ENCODE measurements at regions not wholly inside any gene's neighbourhood (a gene's known extent, or its start where the extent isn't known, plus 50 kb on each side); places are given as distances from the start of the nearest gene placed in this dataset.

DNA sequence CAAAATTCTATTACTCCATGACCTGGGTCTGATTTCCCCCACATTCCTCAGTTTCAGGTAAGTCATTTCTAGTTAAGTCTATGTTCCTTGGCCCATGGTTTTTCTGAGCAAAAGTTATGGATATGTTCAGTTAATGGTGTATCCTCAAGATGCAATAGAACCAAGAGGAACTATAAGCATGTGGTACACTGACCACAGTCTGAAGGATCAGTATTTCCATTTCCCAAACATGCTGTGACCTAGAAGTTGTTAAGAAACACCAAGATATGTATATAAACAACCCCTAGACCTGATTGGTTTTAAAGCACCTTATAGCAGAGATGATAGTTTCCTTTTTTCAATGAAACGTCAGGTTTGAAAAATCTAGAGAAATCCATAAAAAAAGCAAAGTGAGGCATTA, 94.2 kb upstream of the ABCB5 start:
- Histone ChIP-seq H3K36me3 (ENCODE audit: low read depth, missing control alignments) (no peaks in the 10 kb centered on the region), H3K4me3 (no peak overlapping the region), H3K27me3 (no peaks in the 10 kb centered on the region), H3K4me1 (no peaks in the 10 kb centered on the region), H3K9me3 (no peaks in the 10 kb centered on the region), H3K27ac (no peak overlapping the region)
- intact Hi-C loops (cut with DNase I; ENCODE audit: low total_unique reads), result no loop called here
- TF ChIP-seq POLR2A (IDR thresholded peaks at IDR 0.05), result no peak
- TF ChIP-seq, protein P1, sequence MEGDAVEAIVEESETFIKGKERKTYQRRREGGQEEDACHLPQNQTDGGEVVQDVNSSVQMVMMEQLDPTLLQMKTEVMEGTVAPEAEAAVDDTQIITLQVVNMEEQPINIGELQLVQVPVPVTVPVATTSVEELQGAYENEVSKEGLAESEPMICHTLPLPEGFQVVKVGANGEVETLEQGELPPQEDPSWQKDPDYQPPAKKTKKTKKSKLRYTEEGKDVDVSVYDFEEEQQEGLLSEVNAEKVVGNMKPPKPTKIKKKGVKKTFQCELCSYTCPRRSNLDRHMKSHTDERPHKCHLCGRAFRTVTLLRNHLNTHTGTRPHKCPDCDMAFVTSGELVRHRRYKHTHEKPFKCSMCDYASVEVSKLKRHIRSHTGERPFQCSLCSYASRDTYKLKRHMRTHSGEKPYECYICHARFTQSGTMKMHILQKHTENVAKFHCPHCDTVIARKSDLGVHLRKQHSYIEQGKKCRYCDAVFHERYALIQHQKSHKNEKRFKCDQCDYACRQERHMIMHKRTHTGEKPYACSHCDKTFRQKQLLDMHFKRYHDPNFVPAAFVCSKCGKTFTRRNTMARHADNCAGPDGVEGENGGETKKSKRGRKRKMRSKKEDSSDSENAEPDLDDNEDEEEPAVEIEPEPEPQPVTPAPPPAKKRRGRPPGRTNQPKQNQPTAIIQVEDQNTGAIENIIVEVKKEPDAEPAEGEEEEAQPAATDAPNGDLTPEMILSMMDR (IDR thresholded peaks at IDR 0.05), result no peak
- no peak for DNase-seq
- WGBS, 2 donors, result 87 to 91% methylated on average over 1 of the region's 1 CpG

DNA sequence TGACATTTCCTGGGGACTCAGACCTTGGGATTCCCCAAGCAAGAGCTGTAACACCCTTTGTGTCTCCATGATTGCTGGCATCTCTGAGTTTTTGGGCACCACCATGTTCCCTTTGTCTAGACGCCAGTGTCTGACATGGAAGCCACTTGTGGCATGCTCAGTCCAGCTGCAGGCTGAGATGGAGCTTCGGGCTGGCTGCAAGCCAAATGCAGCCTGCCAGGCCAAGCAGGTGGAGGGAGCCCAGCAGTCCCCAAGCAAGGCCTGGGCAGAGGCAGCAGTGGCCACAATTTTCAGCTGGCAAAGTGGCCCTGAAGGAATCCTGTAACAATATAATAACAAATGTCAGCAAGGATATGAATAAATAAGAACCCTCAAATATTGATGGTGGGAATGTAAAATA, 86.2 kb upstream of the ABCB5 start:
- Histone ChIP-seq H3K4me1 (no peaks in the 10 kb centered on the region), H3K4me3 (no peak overlapping the region), H3K27ac (no peak overlapping the region), H3K36me3 (ENCODE audit: low read depth, missing control alignments) (no peaks in the 10 kb centered on the region), H3K9me3 (no peaks in the 10 kb centered on the region), H3K27me3 (no peaks in the 10 kb centered on the region)
- 86 to 90% methylated on average over 2 of the region's 2 CpGs for WGBS, 2 donors
- DNase-seq, result no peak
- no peak for TF ChIP-seq POLR2A (IDR thresholded peaks at IDR 0.05)
- TF ChIP-seq, protein P1 (IDR thresholded peaks at IDR 0.05), result no peak
- intact Hi-C loops (cut with DNase I; ENCODE audit: low total_unique reads), result no loop called here

DNA sequence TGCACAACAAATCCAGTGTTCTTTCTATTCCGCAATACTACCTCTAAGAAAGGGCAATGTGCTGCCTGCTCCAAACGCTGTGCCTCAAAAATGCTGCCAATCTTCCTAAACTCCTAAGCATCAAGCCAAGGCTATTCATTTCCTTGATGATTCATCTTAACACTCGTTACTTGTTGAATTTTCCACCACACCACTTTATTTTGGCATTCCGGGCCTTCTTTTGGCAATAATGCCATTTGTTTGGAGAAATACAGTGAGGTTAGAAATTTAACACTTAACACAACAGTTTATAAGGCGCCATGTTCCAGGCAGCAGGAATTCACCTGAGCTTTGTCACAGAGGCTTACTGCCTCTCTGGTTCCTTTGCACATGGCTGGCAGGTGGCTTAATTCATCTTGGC, 82.6 kb upstream of the ABCB5 start:
- H3K9me3 ChIP-seq, result no peaks in the 10 kb centered on the region
- no peak overlapping the region for H3K27ac ChIP-seq
- no peaks in the 10 kb centered on the region for H3K27me3 ChIP-seq
- no peak overlapping the region for H3K4me3 ChIP-seq
- TF ChIP-seq, protein P1 (IDR thresholded peaks at IDR 0.05), result no peak
- TF ChIP-seq POLR2A (IDR thresholded peaks at IDR 0.05), result no peak
- no peaks in the 10 kb centered on the region for H3K4me1 ChIP-seq
- no peaks in the 10 kb centered on the region for H3K36me3 ChIP-seq (ENCODE audit: low read depth, missing control alignments)
- WGBS, 2 donors, result 89 to 90% methylated on average over 5 of the region's 5 CpGs
- no peak for DNase-seq
- intact Hi-C loops (cut with DNase I; ENCODE audit: low total_unique reads), result no loop called here

DNA sequence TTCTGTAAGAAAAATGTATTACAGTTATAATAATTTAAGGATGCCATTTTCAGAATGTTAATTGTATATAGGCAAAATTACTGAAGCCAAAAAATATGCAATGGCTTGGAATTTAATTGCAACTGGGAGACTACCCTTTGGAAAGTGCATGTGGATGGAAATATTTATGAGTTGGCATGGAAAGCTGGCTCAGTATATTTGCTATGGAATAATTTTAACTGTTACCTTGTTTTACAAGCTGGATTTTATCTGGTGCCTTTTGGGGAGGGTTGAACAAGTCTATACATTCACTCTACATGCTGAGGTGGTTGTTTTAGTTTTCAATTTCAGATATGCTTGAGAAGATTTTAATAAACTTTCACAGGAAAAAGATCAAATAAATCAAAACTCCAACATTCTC, 80.9 kb upstream of the ABCB5 start:
- DNase-seq, result no peak
- no peaks in the 10 kb centered on the region for H3K9me3 ChIP-seq
- no peak overlapping the region for H3K4me3 ChIP-seq
- no peak overlapping the region for H3K27ac ChIP-seq
- H3K27me3 ChIP-seq, result no peaks in the 10 kb centered on the region
- H3K36me3 ChIP-seq (ENCODE audit: low read depth, missing control alignments), result no peaks in the 10 kb centered on the region
- H3K4me1 ChIP-seq, result no peaks in the 10 kb centered on the region
- intact Hi-C loops (cut with DNase I; ENCODE audit: low total_unique reads), result no loop called here
- TF ChIP-seq POLR2A (IDR thresholded peaks at IDR 0.05), result no peak
- TF ChIP-seq, protein P1 (IDR thresholded peaks at IDR 0.05), result no peak

DNA sequence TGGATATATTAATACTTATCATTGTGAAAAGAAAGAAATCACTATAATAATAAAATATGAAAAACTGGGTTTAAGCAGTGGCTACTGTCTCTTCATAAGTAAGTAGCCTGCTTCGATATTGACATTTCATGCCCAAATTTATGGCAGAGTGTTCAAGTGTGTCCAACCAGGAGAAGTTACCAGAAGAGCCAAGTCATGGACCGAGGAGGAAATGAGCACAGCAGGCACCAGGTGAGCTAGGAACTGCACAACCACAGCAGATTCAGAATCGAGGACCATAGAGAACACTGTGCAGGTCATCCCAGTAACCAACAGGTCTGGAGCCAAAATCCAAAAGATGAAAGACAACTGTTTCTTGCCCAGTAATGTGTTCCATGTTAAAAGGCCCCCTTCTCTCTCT, 79.9 kb upstream of the ABCB5 start:
- TF ChIP-seq, protein P1 (IDR thresholded peaks at IDR 0.05), result no peak
- no peak for TF ChIP-seq POLR2A (IDR thresholded peaks at IDR 0.05)
- H3K36me3 ChIP-seq (ENCODE audit: low read depth, missing control alignments), result no peaks in the 10 kb centered on the region
- no peak for DNase-seq
- H3K4me1 ChIP-seq, result no peaks in the 10 kb centered on the region
- 77 to 87% methylated on average over 3 of the region's 3 CpGs for WGBS, 2 donors
- no peak overlapping the region for H3K27ac ChIP-seq
- H3K27me3 ChIP-seq, result no peaks in the 10 kb centered on the region
- no peaks in the 10 kb centered on the region for H3K9me3 ChIP-seq
- H3K4me3 ChIP-seq, result no peak overlapping the region
- intact Hi-C loops (cut with DNase I; ENCODE audit: low total_unique reads), result no loop called here
